GM13976 (cell line): ENCODE measurements at regions not wholly inside any gene's neighbourhood (a gene's known extent, or its start where the extent isn't known, plus 50 kb on each side); places are given as distances from the start of the nearest gene placed in this dataset.

Experiments
- DNase-seq: peaks from one replicate; pipeline ENCODE4 v3.0.0; 2012; ENCODE audit warnings: low spot score
- in situ Hi-C: fragments of 300-500 bp; cut with MboI; formaldehyde crosslinking; loops from one replicate; pipeline ENCODE4 v1.12.0; 2022; ENCODE audit warnings: low sequenced_read_pairs, mixed read lengths, inconsistent platforms; ENCODE audit not compliant: unreplicated experiment
- TF ChIP-seq, protein P1 (sequence below): IDR thresholded peaks from 2 replicates; pipeline ENCODE4 v1.5.1; 2012; ENCODE audit warnings: borderline replicate concordance, mild to moderate bottlenecking; ENCODE audit not compliant: insufficient read depth; ENCODE audit errors: extremely low read depth, missing control alignments, control extremely low read depth

DNA sequence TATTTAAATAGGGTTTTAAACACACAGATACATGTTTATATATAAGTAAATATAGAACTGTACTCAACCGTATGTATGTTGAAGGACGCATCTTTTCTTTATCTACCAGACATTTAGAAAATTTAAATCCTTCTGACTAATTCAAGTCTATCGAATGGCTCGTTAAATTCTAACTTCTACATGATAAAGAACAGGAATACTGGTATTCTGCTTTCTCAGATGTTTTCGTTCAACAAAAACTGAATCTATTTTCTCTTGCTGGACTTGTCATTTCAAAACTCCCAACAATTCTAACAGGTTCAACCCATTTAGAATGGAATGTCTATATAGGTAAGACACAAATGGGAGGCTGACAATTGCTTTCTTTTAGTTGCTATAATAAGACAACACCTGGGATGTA, 978.3 kb upstream of the ADGRL3 start:
- TF ChIP-seq, protein P1, sequence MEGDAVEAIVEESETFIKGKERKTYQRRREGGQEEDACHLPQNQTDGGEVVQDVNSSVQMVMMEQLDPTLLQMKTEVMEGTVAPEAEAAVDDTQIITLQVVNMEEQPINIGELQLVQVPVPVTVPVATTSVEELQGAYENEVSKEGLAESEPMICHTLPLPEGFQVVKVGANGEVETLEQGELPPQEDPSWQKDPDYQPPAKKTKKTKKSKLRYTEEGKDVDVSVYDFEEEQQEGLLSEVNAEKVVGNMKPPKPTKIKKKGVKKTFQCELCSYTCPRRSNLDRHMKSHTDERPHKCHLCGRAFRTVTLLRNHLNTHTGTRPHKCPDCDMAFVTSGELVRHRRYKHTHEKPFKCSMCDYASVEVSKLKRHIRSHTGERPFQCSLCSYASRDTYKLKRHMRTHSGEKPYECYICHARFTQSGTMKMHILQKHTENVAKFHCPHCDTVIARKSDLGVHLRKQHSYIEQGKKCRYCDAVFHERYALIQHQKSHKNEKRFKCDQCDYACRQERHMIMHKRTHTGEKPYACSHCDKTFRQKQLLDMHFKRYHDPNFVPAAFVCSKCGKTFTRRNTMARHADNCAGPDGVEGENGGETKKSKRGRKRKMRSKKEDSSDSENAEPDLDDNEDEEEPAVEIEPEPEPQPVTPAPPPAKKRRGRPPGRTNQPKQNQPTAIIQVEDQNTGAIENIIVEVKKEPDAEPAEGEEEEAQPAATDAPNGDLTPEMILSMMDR: no peak
- no peak for DNase-seq
- in situ Hi-C loops: no loop called here

DNA sequence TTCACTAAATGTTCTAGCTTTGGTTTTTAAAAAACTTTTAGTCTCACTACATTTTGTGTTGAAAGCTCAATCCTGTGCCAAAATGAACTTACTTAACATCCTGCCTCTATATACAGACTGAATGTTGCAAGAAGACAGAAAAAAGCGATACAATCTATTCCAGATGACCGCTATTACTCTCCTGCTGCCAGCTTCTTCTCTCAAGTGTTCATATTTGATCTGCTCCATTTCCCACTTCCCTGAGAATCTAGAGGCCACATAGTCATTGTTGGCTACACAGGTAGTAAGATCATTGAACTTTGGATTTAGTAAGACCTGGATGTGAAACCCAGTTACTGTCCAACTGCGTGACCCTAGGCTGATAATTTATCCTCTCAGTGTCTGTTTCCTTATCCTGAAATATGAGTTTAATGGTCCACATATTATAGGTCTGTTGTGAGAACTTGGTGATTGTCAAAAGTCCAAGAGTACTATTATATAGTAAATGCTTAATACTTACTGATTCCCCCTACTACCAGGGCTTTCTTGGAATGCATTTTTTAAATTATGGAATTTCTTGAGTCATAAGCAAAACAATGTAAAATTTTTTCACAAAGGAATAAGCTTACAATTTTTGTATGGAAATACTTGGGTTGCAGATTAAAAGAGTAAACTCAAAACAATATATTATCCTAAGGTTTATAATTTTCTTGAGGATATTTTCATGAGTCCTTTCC, 976.8 kb upstream of the ADGRL3 start:
- no peak for DNase-seq
- TF ChIP-seq, protein P1: no peak
- in situ Hi-C loops: no loop called here

DNA sequence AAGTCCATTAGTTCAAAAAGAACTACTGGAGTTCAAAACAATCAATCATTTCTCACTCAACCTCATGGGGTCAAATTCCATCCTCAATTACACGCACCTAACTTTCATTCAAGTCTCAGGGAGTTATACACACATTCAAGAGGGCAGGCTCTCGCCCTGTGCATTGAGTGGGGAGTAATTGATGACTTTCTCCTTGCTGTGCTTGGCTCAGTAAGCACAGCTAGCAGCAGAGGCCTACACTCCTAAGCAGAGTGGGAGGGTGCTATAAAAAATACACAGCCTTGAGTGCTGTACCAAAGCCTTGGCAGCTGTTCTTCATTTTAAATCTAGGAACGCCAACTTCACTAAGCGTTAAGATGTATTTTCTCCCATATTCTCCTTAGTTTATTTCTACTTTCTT, 958.3 kb upstream of the ADGRL3 start:
- TF ChIP-seq, protein P1: no peak
- no peak for DNase-seq
- in situ Hi-C loops: no loop called here

DNA sequence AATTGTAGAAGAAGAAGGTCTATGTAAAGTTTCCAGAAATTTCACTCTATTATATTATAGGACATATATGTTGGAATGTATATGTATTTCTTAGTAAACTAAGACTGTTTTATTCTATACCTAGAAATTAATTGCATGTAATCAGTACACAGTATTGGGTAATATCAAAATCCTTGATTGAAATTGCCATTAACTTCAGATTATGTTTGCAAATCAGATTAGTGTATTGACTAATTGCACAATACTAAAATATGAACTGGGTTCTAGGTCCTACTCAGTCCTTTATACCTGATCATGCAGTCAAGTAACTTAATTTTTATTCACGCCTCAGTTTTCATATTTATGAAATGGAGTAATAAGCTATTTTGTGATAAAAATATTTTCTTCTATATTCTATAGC, 950.3 kb upstream of the ADGRL3 start:
- TF ChIP-seq, protein P1: no peak
- in situ Hi-C loops: no loop called here
- no peak for DNase-seq

DNA sequence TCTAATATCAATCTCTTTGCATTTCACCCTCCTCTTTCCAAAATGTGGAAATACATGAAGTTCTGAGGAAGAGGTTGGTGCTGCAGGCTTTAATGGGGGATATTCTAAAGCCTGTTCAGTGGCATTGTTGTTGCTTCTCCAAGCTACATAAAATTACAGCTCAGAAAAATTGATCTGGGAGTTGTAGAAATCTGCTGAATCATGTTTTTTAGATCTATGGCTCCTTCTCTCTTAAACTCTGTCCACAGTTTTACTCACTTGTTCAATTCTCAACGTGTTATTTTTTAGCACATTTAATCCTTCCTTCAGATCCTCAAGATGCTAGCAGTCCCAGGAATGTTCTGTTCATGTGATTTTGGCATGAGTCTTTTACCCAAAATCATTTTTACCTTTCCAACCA, 949.5 kb upstream of the ADGRL3 start:
- in situ Hi-C loops: no loop called here
- DNase-seq: no peak
- TF ChIP-seq, protein P1: no peak

DNA sequence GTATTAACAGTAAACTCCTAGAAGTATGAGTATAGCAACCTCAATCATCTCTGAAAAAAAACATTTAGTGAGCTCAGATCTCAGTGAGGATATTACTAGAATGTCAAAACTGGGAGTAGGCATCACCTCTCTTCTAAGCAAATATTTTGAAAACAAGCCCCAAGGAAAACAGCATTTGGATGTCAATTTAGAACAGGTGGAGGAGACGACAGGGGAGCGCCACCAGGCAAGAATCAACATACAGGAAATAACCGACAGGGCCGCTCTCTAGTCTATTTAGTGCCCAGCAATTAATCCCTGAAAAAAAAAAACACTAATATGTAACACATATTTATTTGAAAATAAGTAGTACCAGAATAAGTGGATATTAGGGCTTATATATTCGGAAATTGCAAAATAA, 940.3 kb upstream of the ADGRL3 start:
- TF ChIP-seq, protein P1: no peak
- in situ Hi-C loops: no loop called here
- DNase-seq: no peak

DNA sequence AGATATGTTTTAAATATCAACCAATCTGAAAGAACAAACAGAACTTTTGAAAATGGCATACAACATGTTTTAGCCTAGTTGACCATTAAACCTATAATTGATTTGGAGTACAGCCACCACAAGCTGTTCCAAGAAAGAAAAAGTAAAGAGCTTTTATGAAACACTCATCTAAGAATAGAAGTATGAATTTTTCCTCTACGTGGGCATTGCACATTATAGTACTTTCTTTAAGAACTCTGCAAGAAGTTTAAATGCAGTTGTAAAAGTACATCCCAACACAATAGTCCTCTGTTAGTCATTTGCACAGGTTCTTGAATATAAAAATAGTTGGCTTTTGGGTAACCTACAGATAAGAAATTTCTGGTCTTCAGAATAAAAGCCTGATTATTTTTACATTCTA, 933.6 kb upstream of the ADGRL3 start:
- in situ Hi-C loops: no loop called here
- no peak for DNase-seq
- TF ChIP-seq, protein P1: no peak
